ENCODE measurements at regions not wholly inside any gene's neighbourhood (a gene's known extent, or its start where the extent isn't known, plus 50 kb on each side); places are given as distances from the start of the nearest gene placed in this dataset.

GRCh38 chr18:995629-996028 is 91.0 kb downstream of the ADCYAP1 start:
- TF ChIP-seq TARDBP (IDR thresholded peaks at IDR 0.05) (no peak), SUZ12 (IDR thresholded peaks at IDR 0.05) (no peak), NFRKB (IDR thresholded peaks at IDR 0.05) (no peak), HDGF (IDR thresholded peaks at IDR 0.05; ENCODE audit: borderline replicate concordance) (no peak), SP1 (IDR thresholded peaks at IDR 0.05) (no peak), BHLHE40 (IDR thresholded peaks at IDR 0.05; ENCODE audit: borderline replicate concordance) (no peak), FOXM1 (IDR thresholded peaks at IDR 0.05; ENCODE audit: borderline replicate concordance) (no peak), CTBP1 (IDR thresholded peaks at IDR 0.05; ENCODE audit: borderline replicate concordance) (no peak), FOXK2 (IDR thresholded peaks at IDR 0.05) (no peak), ELF4 (IDR thresholded peaks at IDR 0.05) (no peak), FOXA1 (IDR thresholded peaks at IDR 0.05) (no peak), L3MBTL2 (conservative IDR thresholded peaks at IDR 0.05) (no peak)

Measured in HEK293T (cell line).